ENCODE measurements at regions not wholly inside any gene's neighbourhood (a gene's known extent, or its start where the extent isn't known, plus 50 kb on each side); places are given as distances from the start of the nearest gene placed in this dataset.
A peak's percentile ranks its signal among the peaks of the same experiment; 100 is the strongest.

DNA sequence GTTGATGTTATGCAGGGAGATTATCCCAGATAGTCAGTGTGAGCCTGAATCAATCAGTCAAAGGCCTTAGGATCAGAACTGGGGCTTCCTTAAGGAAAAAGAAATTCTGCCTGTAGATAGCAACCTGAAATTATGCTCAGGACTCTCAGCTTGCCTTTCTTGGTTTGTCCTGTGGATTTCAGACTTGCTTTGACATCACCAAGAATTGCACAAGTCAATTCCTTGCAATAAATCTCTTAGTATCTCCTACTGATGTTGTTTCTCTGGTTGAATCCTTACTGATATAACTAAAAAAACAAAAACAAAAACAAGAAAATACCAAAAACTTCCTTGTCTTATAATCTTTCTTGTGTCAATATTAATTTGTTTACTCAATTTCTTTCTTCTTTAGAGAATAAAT lies 258.9 kb upstream of the TCF21 start:
- Mint-ChIP-seq H3K27ac (ENCODE audit: unreplicated experiment) (no peak overlapping the region), H3K9me3 (ENCODE audit: low read depth, unreplicated experiment) (no peaks in the 10 kb centered on the region), H3K4me1 (ENCODE audit: low read depth, unreplicated experiment) (no peaks in the 10 kb centered on the region), H3K27me3 (ENCODE audit: unreplicated experiment) (no peaks in the 10 kb centered on the region), H3K4me3 (ENCODE audit: low read depth, unreplicated experiment) (no peak overlapping the region), H3K36me3 (ENCODE audit: insufficient read depth, unreplicated experiment) (no peaks in the 10 kb centered on the region)
- DNase-seq, result no peak
- TF ChIP-seq, protein P1, sequence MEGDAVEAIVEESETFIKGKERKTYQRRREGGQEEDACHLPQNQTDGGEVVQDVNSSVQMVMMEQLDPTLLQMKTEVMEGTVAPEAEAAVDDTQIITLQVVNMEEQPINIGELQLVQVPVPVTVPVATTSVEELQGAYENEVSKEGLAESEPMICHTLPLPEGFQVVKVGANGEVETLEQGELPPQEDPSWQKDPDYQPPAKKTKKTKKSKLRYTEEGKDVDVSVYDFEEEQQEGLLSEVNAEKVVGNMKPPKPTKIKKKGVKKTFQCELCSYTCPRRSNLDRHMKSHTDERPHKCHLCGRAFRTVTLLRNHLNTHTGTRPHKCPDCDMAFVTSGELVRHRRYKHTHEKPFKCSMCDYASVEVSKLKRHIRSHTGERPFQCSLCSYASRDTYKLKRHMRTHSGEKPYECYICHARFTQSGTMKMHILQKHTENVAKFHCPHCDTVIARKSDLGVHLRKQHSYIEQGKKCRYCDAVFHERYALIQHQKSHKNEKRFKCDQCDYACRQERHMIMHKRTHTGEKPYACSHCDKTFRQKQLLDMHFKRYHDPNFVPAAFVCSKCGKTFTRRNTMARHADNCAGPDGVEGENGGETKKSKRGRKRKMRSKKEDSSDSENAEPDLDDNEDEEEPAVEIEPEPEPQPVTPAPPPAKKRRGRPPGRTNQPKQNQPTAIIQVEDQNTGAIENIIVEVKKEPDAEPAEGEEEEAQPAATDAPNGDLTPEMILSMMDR (IDR thresholded peaks at IDR 0.05; ENCODE audit: unreplicated experiment), result no peak
- CTCF ChIA-PET, result no interaction called here
- intact Hi-C loops (cut with micrococcal nuclease; ENCODE audit: unreplicated experiment), result no loop called here
- no TSS peak for BruUV-seq (replicated peaks)

DNA sequence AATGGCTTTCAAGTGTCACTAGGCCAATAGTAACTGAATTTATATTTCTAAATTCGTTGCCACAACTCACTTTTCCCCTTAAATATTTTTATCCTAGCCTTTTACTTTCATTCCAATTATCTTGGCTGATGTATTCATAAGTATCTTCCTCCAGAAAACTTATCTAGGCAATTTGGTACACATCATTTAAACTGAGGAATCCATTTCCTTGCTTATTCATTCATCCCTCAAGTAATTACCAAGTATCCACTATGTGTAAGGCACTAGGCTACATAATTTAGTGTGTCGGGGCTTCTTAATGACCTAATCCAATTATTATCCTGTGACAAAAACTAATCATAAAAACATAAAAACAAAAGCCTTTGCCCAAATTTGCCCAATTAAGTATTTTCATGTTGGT lies 258.3 kb upstream of the TCF21 start:
- CTCF ChIA-PET, result no interaction called here
- no peak overlapping the region for H3K4me3 Mint-ChIP-seq (ENCODE audit: low read depth, unreplicated experiment)
- no peaks in the 10 kb centered on the region for H3K27me3 Mint-ChIP-seq (ENCODE audit: unreplicated experiment)
- no peak overlapping the region for H3K27ac Mint-ChIP-seq (ENCODE audit: unreplicated experiment)
- H3K9me3 Mint-ChIP-seq (ENCODE audit: low read depth, unreplicated experiment), result no peaks in the 10 kb centered on the region
- BruUV-seq (replicated peaks), result no TSS peak
- TF ChIP-seq, protein P1 (IDR thresholded peaks at IDR 0.05; ENCODE audit: unreplicated experiment), result no peak
- H3K36me3 Mint-ChIP-seq (ENCODE audit: insufficient read depth, unreplicated experiment), result no peaks in the 10 kb centered on the region
- no peak for DNase-seq
- intact Hi-C loops (cut with micrococcal nuclease; ENCODE audit: unreplicated experiment), result no loop called here
- H3K4me1 Mint-ChIP-seq (ENCODE audit: low read depth, unreplicated experiment), result no peaks in the 10 kb centered on the region

GRCh38 chr6:133631421-133631820 lies 257.5 kb upstream of the TCF21 start:
- Mint-ChIP-seq H3K9me3 (ENCODE audit: low read depth, unreplicated experiment) (no peaks in the 10 kb centered on the region), H3K4me1 (ENCODE audit: low read depth, unreplicated experiment) (no peaks in the 10 kb centered on the region), H3K36me3 (ENCODE audit: insufficient read depth, unreplicated experiment) (no peaks in the 10 kb centered on the region), H3K27me3 (ENCODE audit: unreplicated experiment) (no peaks in the 10 kb centered on the region), H3K27ac (ENCODE audit: unreplicated experiment) (no peak overlapping the region), H3K4me3 (ENCODE audit: low read depth, unreplicated experiment) (no peak overlapping the region)
- TF ChIP-seq, protein P1 (IDR thresholded peaks at IDR 0.05; ENCODE audit: unreplicated experiment), result no peak
- DNase-seq, result peak; percentile 6
- BruUV-seq (replicated peaks), result no TSS peak
- CTCF ChIA-PET, result interaction anchor here (2.6 kb wide), 1 partner anchor 285 kb away, joined by 8 read pairs; no protein-coding TSS in a partner anchor
- intact Hi-C loops (cut with micrococcal nuclease; ENCODE audit: unreplicated experiment), result no loop called here

DNA sequence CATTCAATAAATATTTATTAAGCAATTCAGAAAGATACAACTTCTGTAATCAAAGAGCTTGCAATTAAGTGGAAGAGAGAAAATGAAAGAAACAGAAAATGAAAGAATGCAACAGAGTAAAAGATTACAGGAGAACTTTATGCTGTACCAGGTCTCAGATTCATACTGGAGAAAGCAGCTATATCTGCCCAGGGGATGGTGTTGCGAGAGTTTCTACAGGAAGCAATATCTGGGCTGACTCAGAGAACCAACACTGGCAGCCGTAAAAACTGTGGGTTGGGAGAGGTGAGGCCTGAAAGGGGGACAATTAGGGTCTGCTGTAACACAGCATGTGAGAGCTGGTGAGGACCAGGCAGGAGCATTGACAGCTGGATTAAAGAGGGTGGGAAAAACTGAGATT lies 256.7 kb upstream of the TCF21 start:
- CTCF ChIA-PET, result interaction anchor here (1.4 to 2.6 kb wide), 3 partner anchors 23 to 284 kb away, joined by 4 to 8 read pairs (median 4); no protein-coding TSS in a partner anchor
- Mint-ChIP-seq H3K4me3 (ENCODE audit: low read depth, unreplicated experiment) (no peak overlapping the region), H3K27me3 (ENCODE audit: unreplicated experiment) (no peaks in the 10 kb centered on the region), H3K36me3 (ENCODE audit: insufficient read depth, unreplicated experiment) (no peaks in the 10 kb centered on the region), H3K4me1 (ENCODE audit: low read depth, unreplicated experiment) (no peaks in the 10 kb centered on the region), H3K27ac (ENCODE audit: unreplicated experiment) (no peak overlapping the region), H3K9me3 (ENCODE audit: low read depth, unreplicated experiment) (no peaks in the 10 kb centered on the region)
- intact Hi-C loops (cut with micrococcal nuclease; ENCODE audit: unreplicated experiment), result no loop called here
- peak; percentile 15 for DNase-seq
- TF ChIP-seq, protein P1 (IDR thresholded peaks at IDR 0.05; ENCODE audit: unreplicated experiment), result no peak
- BruUV-seq (replicated peaks), result no TSS peak

Data from Calu3 (cell line).